Body of pancreas (tissue), 4 donors: ENCODE measurements at regions not wholly inside any gene's neighbourhood (a gene's known extent, or its start where the extent isn't known, plus 50 kb on each side); places are given as distances from the start of the nearest gene placed in this dataset.

Experiments
- CTCF ChIP-seq, 7 experiments: fragments of 450-650 bp in 4 of 7; fragments of 200-600 bp in 3 of 7; sonication (generic) in 3 of 7; IDR thresholded peaks; one replicate each; pipeline ENCODE4 v1.5.1; 2016 to 2019; ENCODE audit warnings: antibody characterized with exemption in 7 of 7
- POLR2A ChIP-seq, 3 donors: fragments of 450-650 bp; IDR thresholded peaks; one replicate each; pipeline ENCODE4 v1.6.1; 2016; ENCODE audit warnings: antibody characterized with exemption in 3 of 3, mild to moderate bottlenecking in 2 of 3

- no peak for TF ChIP-seq CTCF (IDR thresholded peaks at IDR 0.05)
- TF ChIP-seq POLR2A (IDR thresholded peaks at IDR 0.05) = no peak
Measured at GRCh38 chr5:135128361-135128760, 94.3 kb upstream of the PITX1 start.
